Stimulated activated naive CD4-positive, alpha-beta T cell (primary cell): ENCODE measurements at regions not wholly inside any gene's neighbourhood (a gene's known extent, or its start where the extent isn't known, plus 50 kb on each side); places are given as distances from the start of the nearest gene placed in this dataset.

Source experiments
- DNase-seq, 6 experiments: peaks; one replicate each; lab custom pipeline; 2025; lab: John Stamatoyannopoulos, UW

GRCh38 chr15:81596159-81596865, 222.3 kb upstream of the TMC3 start:
- no peak for DNase-seq

- no peak for DNase-seq
Observed at GRCh38 chr15:81595752-81596151, 221.7 kb upstream of the TMC3 start.

- no peak for DNase-seq
Observed at GRCh38 chr15:81589671-81590070, 215.7 kb upstream of the TMC3 start.

- no peak for DNase-seq
Observed at GRCh38 chr15:81575436-81576123, 201.6 kb upstream of the TMC3 start.

- no peak for DNase-seq
Observed at GRCh38 chr15:81573098-81573746, 199.2 kb upstream of the TMC3 start.

GRCh38 chr15:81572190-81572589, 198.2 kb upstream of the TMC3 start:
- DNase-seq: no peak

- DNase-seq: no peak
Observed at GRCh38 chr15:81569286-81570080, 195.5 kb upstream of the TMC3 start.

GRCh38 chr15:81567924-81568323, 193.9 kb upstream of the TMC3 start:
- no peak for DNase-seq

- no peak for DNase-seq
Observed at GRCh38 chr15:81562986-81563385, 189.0 kb upstream of the TMC3 start.

- no peak for DNase-seq
Observed at GRCh38 chr15:81560405-81560804, 186.4 kb upstream of the TMC3 start.

- no peak for DNase-seq
Observed at GRCh38 chr15:81558056-81558455, 184.0 kb upstream of the TMC3 start.

GRCh38 chr15:81555346-81555745, 181.3 kb upstream of the TMC3 start:
- DNase-seq: no peak

- DNase-seq: no peak
Observed at GRCh38 chr15:81548365-81549130, 174.5 kb upstream of the TMC3 start.

GRCh38 chr15:81547521-81548132, 173.6 kb upstream of the TMC3 start:
- DNase-seq: no peak

- DNase-seq: no peak
Observed at GRCh38 chr15:81544385-81544784, 170.4 kb upstream of the TMC3 start.

- DNase-seq: no peak
Observed at GRCh38 chr15:81540909-81541308, 166.9 kb upstream of the TMC3 start.

- no peak for DNase-seq
Observed at GRCh38 chr15:81536356-81536755, 162.3 kb upstream of the TMC3 start.

GRCh38 chr15:81534124-81534523, 160.1 kb upstream of the TMC3 start:
- DNase-seq: no peak

GRCh38 chr15:81532001-81532400, 158.0 kb upstream of the TMC3 start:
- DNase-seq: no peak

- DNase-seq: no peak
Observed at GRCh38 chr15:81531109-81531592, 157.1 kb upstream of the TMC3 start.

GRCh38 chr15:81530271-81530691, 156.3 kb upstream of the TMC3 start:
- DNase-seq: no peak
